Lung (tissue), 11 donors: ENCODE measurements at regions not wholly inside any gene's neighbourhood (a gene's known extent, or its start where the extent isn't known, plus 50 kb on each side); places are given as distances from the start of the nearest gene placed in this dataset.
"Not testable (repeated sequence)": the region's sequence is repeated elsewhere in the genome, so short reads cannot be mapped to it uniquely, and the experiment has no call there.

ENCODE experiments used
- ATAC-seq: fragments of 200-7000 bp; cut with Tn5 transposase; one replicate; pipeline ENCODE4 v1.9.1; 2020; ENCODE audit warnings: moderate number of reproducible peaks; ENCODE audit not compliant: insufficient read depth, low FRiP score
- DNase-seq, 3 donors: peaks; one replicate each; pipeline ENCODE4 v3.0.0-alpha.2; 2013 to 2017
- H3K27ac ChIP-seq, 2 donors: one replicate each; pipeline ENCODE4 v1.5.1; 2013; ENCODE audit warnings: mild to moderate bottlenecking in 2 of 2, moderate library complexity in 2 of 2, control low read depth in 1 of 2, inconsistent platforms in 1 of 2, low read depth in 1 of 2, low read length in 1 of 2
- H3K27me3 ChIP-seq, 3 donors: one replicate each; pipeline ENCODE4 v1.5.1; 2013; ENCODE audit warnings: low read length in 2 of 3; ENCODE audit not compliant: control insufficient read depth in 3 of 3, insufficient read depth in 3 of 3
- H3K36me3 ChIP-seq, 4 donors: one replicate each; pipeline ENCODE4 v1.5.1; 2013; ENCODE audit warnings: low read length in 4 of 4, mild to moderate bottlenecking in 1 of 4, moderate library complexity in 1 of 4; ENCODE audit not compliant: control insufficient read depth in 4 of 4, insufficient read depth in 4 of 4
- H3K4me1 ChIP-seq, 5 donors: one replicate each; pipeline ENCODE4 v1.5.1; 2013; ENCODE audit warnings: low read length in 5 of 5, mild to moderate bottlenecking in 2 of 5, moderate library complexity in 1 of 5; ENCODE audit not compliant: control insufficient read depth in 5 of 5, insufficient read depth in 5 of 5
- H3K4me3 ChIP-seq: one replicate; pipeline ENCODE4 v1.5.1; 2013; ENCODE audit warnings: mild to moderate bottlenecking, control low read depth, moderate library complexity
- H3K9ac ChIP-seq, 2 donors: one replicate each; pipeline ENCODE4 v1.5.1; 2013; ENCODE audit warnings: low read length in 2 of 2, control low read depth in 1 of 2; ENCODE audit not compliant: insufficient read depth in 1 of 2
- H3K9me3 ChIP-seq, 4 donors: one replicate each; pipeline ENCODE4 v1.5.1; 2013; ENCODE audit warnings: low read length in 3 of 4, mild to moderate bottlenecking in 1 of 4, moderate library complexity in 1 of 4; ENCODE audit not compliant: control insufficient read depth in 4 of 4, insufficient read depth in 3 of 4
- CTCF ChIP-seq: IDR thresholded peaks from 2 replicates; pipeline ENCODE4 v1.5.1; 2012; ENCODE audit warnings: mild to moderate bottlenecking; ENCODE audit errors: control extremely low read depth, extremely low read depth
- WGBS, 2 donors: extraction: QIAGEN DNeasy Blood & Tissue Kit; methylation state at CpG; one replicate each; pipeline ENCODE4 v1.1.7; 2013; 5-methylcytosine and 5-hydroxymethylcytosine counted together
- donor health status: control.
- donor health status: control.
- donor health status: Bipolar disorder and iron deficiency.
- donor health status: healthy.
- donor health status: DM: yes; HTN: yes; CAD: no.

GRCh38 chr21:36613554-36613953 is 85.4 kb upstream of the SIM2 start:
- H3K36me3 ChIP-seq, result no peaks in the 10 kb centered on the region
- no peaks in the 10 kb centered on the region for H3K27me3 ChIP-seq
- no peak for TF ChIP-seq CTCF
- H3K9ac ChIP-seq, result no peak overlapping the region
- DNase-seq (no peak), ATAC-seq (no peak)
- peaks cover 0 to 6% (median 0%) of the 10 kb centered on the region in 5 donors for H3K4me1 ChIP-seq
- H3K4me3 ChIP-seq, result no peak overlapping the region
- peaks cover 0 to 17% (median 4%) of the 10 kb centered on the region in 4 donors for H3K9me3 ChIP-seq
- WGBS, 2 donors, result 89 to 90% methylated on average over 3 of the region's 3 CpGs
- H3K27ac ChIP-seq, result no peak overlapping the region

- H3K9ac ChIP-seq, result no peak overlapping the region
- H3K36me3 ChIP-seq, result no peaks in the 10 kb centered on the region
- no peak for TF ChIP-seq CTCF
- no peak overlapping the region for H3K27ac ChIP-seq
- H3K4me3 ChIP-seq, result no peak overlapping the region
- H3K27me3 ChIP-seq, result no peaks in the 10 kb centered on the region
- 81 to 82% methylated on average over 5 of the region's 5 CpGs for WGBS, 2 donors
- peaks cover 0 to 13% (median 2%) of the 10 kb centered on the region in 4 donors for H3K9me3 ChIP-seq
- DNase-seq (no peak), ATAC-seq (no peak)
- H3K4me1 ChIP-seq, result peaks cover 0 to 6% (median 0%) of the 10 kb centered on the region in 5 donors
Observed at GRCh38 chr21:36615274-36615964, 83.5 kb upstream of the SIM2 start.

- H3K9me3 ChIP-seq, result peaks cover 0 to 13% (median 2%) of the 10 kb centered on the region in 4 donors
- H3K27me3 ChIP-seq, DNase-seq, H3K36me3 ChIP-seq, H3K4me3 ChIP-seq, ATAC-seq, H3K27ac ChIP-seq, H3K4me1 ChIP-seq, H3K9ac ChIP-seq: not testable (repeated sequence)
- 91 to 92% methylated on average over 13 of the region's 13 CpGs for WGBS, 2 donors
Observed at GRCh38 chr21:36616773-36617172, 82.1 kb upstream of the SIM2 start.

GRCh38 chr21:36621794-36622193 is 77.1 kb upstream of the SIM2 start:
- ATAC-seq, H3K4me1 ChIP-seq, DNase-seq, H3K9ac ChIP-seq, H3K4me3 ChIP-seq, H3K36me3 ChIP-seq, H3K9me3 ChIP-seq, H3K27ac ChIP-seq, H3K27me3 ChIP-seq: not testable (repeated sequence)
- WGBS, 2 donors, result 67% methylated on average over 1 of the region's 1 CpG; no CpG with 5 or more reads in 1 of the 2 donors
